K562 (cell line): ENCODE measurements at regions not wholly inside any gene's neighbourhood (a gene's known extent, or its start where the extent isn't known, plus 50 kb on each side); places are given as distances from the start of the nearest gene placed in this dataset.

Source experiments
- ATAC-seq: fragments of 200-7000 bp; cut with Tn5 transposase; 3 replicates; pipeline ENCODE4 v1.9.1; 2020; ENCODE audit warnings: moderate library complexity
- BruUV-seq: library from RNA; stranded (reverse); fragments of 400-500 nt; replicated peaks from 2 replicates; lab custom pipeline; 2021; lab: Mats Ljungman, UMichigan
- CTCF ChIA-PET: fragments of 300-600 bp; formaldehyde crosslinking; extraction: SDS; loops from one replicate; lab custom pipeline; 2021; ENCODE audit warnings: low intra/inter-chr PET ratio; lab: Yijun Ruan, JAX
- POLR2A ChIA-PET: fragments of 300-600, 350-650 bp; sonication (Branson Sonifier 250); formaldehyde crosslinking; extraction: SDS; loops from one replicate; lab custom pipeline; 2021; ENCODE audit warnings: antibody characterized with exemption, inconsistent platforms; lab: Yijun Ruan, JAX
- DNase-seq, 4 experiments: peaks; one replicate each; pipeline versions ENCODE4 v3.0.0 to v3.0.0-alpha.2; 2011 to 2018; ENCODE audit warnings: low spot score in 3 of 4, mixed read lengths in 3 of 4; ENCODE audit errors: extremely low read depth in 1 of 4
- FAIRE-seq: peaks from 2 replicates; lab custom pipeline; 2011; peaks lifted over from hg19 to GRCh38; lab: Jason Lieb, UNC
- H2AFZ ChIP-seq: 2 replicates; pipeline ENCODE4 v1.6.0; 2011; ENCODE audit warnings: low read depth, low read length, control low read depth, inconsistent platforms
- H3K27ac ChIP-seq: fragments of 200-600 bp; 3 replicates; pipeline ENCODE4 v1.8.0; 2011; ENCODE audit warnings: low read depth, mild to moderate bottlenecking, control low read depth, inconsistent platforms, low read length, moderate library complexity, mixed read lengths; ENCODE audit errors: extremely low read depth
- H3K27me3 ChIP-seq, 2 experiments: fragments of 300-600 bp in 1 of 2; 2 replicates in 1 of 2; 3 replicates in 1 of 2; pipeline versions ENCODE4 v1.6.0 to v1.8.0; 2011; ENCODE audit warnings: inconsistent platforms in 2 of 2, low read length in 2 of 2, mild to moderate bottlenecking in 1 of 2, mixed read lengths in 1 of 2, moderate library complexity in 1 of 2; ENCODE audit not compliant: control insufficient read depth in 2 of 2, insufficient read depth in 2 of 2
- H3K36me3 ChIP-seq: fragments of 300-600 bp; 3 replicates; pipeline ENCODE4 v1.8.0; 2011; ENCODE audit warnings: mild to moderate bottlenecking, low read length, inconsistent platforms; ENCODE audit not compliant: control insufficient read depth, insufficient read depth
- H3K4me1 ChIP-seq, 2 experiments: fragments of 200-600 bp in 1 of 2; replicated peaks in 1 of 2; 2 replicates in 1 of 2; 3 replicates in 1 of 2; pipeline versions ENCODE4 v1.5.1 to v1.8.0; 2011; ENCODE audit warnings: inconsistent platforms in 2 of 2, low read length in 2 of 2, mild to moderate bottlenecking in 1 of 2, mixed read lengths in 1 of 2, moderate library complexity in 1 of 2; ENCODE audit not compliant: control insufficient read depth in 2 of 2, insufficient read depth in 2 of 2
- H3K4me2 ChIP-seq: 2 replicates; pipeline ENCODE4 v1.6.1; 2011; ENCODE audit warnings: low read length, control low read depth, inconsistent platforms, mixed read lengths; ENCODE audit not compliant: insufficient read depth
- H3K4me3 ChIP-seq: fragments of 200-600 bp; sonication (generic), shearing (Covaris generic); 2 replicates; pipeline ENCODE4 v1.5.1; 2016; ENCODE audit warnings: control low read depth, inconsistent platforms
- H3K79me2 ChIP-seq: fragments of 200-600 bp; 3 replicates; pipeline ENCODE4 v1.8.0; 2011; ENCODE audit warnings: low read length, inconsistent platforms; ENCODE audit not compliant: control insufficient read depth, insufficient read depth
- H3K9ac ChIP-seq, 2 experiments: 2 replicates each; pipeline versions ENCODE4 v1.6.0 to v1.6.1; 2011; ENCODE audit warnings: low read depth in 2 of 2, low read length in 2 of 2, control low read depth in 1 of 2, inconsistent platforms in 1 of 2, mild to moderate bottlenecking in 1 of 2, mixed read lengths in 1 of 2; ENCODE audit not compliant: insufficient read depth in 1 of 2
- H3K9me1 ChIP-seq: one replicate; pipeline ENCODE4 v1.6.0; 2011; ENCODE audit warnings: inconsistent platforms, mild to moderate bottlenecking, low read length, moderate library complexity; ENCODE audit not compliant: control insufficient read depth, insufficient read depth
- H3K9me3 ChIP-seq: replicated peaks from 2 replicates; pipeline ENCODE4 v1.5.1; 2011; ENCODE audit warnings: low read depth, low read length, inconsistent platforms; ENCODE audit not compliant: control insufficient read depth, insufficient read depth
- H4K20me1 ChIP-seq: replicated peaks from 2 replicates; pipeline ENCODE4 v1.6.1; 2011; ENCODE audit warnings: low read length, inconsistent platforms, mixed read lengths; ENCODE audit not compliant: control insufficient read depth, insufficient read depth
- JUNB ChIP-seq: fragments of 450-650 bp; formaldehyde crosslinking; conservative IDR thresholded peaks from 2 replicates; pipeline ENCODE4 v1.4.0; 2020; ENCODE audit warnings: mild to moderate bottlenecking
- MEF2A ChIP-seq: IDR thresholded peaks from 2 replicates; pipeline ENCODE4 v1.6.1; 2011; ENCODE audit warnings: low read depth, mild to moderate bottlenecking, low read length, moderate library complexity; ENCODE audit not compliant: control insufficient read depth
- MEF2D ChIP-seq: conservative IDR thresholded peaks from 2 replicates; pipeline ENCODE4 v1.6.1; 2016; ENCODE audit warnings: low read depth, missing genetic modification characterization, missing compliant biosample characterization
- WGBS: fragments of 100-300 bp; shearing (Covaris generic); methylation state at CpG from one replicate; pipeline ENCODE4 v1.1.6; 2016; ENCODE audit warnings: low coverage, mixed read lengths; ENCODE audit not compliant: insufficient coverage; ENCODE audit errors: missing lambda C conversion rate; 5-methylcytosine and 5-hydroxymethylcytosine counted together
- in situ Hi-C: fragments of 300-500 bp; cut with MboI; formaldehyde crosslinking; loops from 4 replicates; pipeline ENCODE4 v1.15.0; 2018; ENCODE audit warnings: inconsistent platforms, mixed read lengths
- intact Hi-C: fragments of 100-400 bp; cut with micrococcal nuclease; formaldehyde crosslinking; loops from 2 replicates; pipeline ENCODE4 v1.14.2; 2022
- TF ChIP-seq, protein P1 (sequence below): sonication (generic); formaldehyde crosslinking; IDR thresholded peaks from 2 replicates; pipeline ENCODE4 v1.8.1; 2022; ENCODE audit warnings: missing genetic modification reagents
- TF ChIP-seq, protein P2 (sequence below): fragments of 450-650 bp; formaldehyde crosslinking; IDR thresholded peaks from 2 replicates; pipeline ENCODE4 v1.4.0; 2022; ENCODE audit warnings: mild to moderate bottlenecking, moderate library complexity
- TF ChIP-seq, protein P3 (sequence below): fragments of 250-450 bp; sonication (Bioruptor Pico); IDR thresholded peaks from 2 replicates; pipeline ENCODE4 v1.8.0; 2021; ENCODE audit warnings: borderline replicate concordance, mild to moderate bottlenecking, moderate library complexity; ENCODE audit not compliant: poor library complexity, severe bottlenecking

DNA sequence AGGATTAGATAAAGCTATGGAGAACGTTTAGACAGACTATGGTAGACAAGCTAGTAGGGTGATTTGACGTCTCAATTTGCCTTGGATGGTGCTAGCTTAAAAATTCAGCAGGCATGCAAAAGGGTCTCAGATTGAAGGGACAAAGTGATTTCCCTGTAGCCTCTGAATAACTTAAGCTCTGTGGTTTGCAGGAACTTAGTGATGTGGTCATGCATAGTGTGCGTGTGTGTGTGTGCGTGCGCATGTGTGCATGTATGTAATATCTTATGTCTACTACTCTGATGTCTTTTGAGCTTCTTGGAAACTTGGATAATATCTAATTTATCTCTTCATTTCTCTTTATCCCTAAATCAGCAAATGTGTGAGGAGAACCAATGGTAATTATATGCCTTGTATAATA lies 183.6 kb upstream of the TNC start:
- POLR2A ChIA-PET = no interaction called here
- 11% methylated on average over 5 of the region's 5 CpGs for WGBS
- intact Hi-C loops (no loop called here), in situ Hi-C loops (no loop called here)
- H3K27ac ChIP-seq = no peak overlapping the region
- no peaks in the 10 kb centered on the region for H3K27me3 ChIP-seq
- FAIRE-seq (no peak), ATAC-seq (no peak), DNase-seq (no peak)
- TF ChIP-seq MEF2D (tag) (no peak), MEF2A (no peak), JUNB (CRISPR knock-in tag) (no peak)
- TF ChIP-seq, protein P1, sequence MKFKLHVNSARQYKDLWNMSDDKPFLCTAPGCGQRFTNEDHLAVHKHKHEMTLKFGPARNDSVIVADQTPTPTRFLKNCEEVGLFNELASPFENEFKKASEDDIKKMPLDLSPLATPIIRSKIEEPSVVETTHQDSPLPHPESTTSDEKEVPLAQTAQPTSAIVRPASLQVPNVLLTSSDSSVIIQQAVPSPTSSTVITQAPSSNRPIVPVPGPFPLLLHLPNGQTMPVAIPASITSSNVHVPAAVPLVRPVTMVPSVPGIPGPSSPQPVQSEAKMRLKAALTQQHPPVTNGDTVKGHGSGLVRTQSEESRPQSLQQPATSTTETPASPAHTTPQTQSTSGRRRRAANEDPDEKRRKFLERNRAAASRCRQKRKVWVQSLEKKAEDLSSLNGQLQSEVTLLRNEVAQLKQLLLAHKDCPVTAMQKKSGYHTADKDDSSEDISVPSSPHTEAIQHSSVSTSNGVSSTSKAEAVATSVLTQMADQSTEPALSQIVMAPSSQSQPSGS (CRISPR knock-in tag) = no peak
- TF ChIP-seq, protein P2, sequence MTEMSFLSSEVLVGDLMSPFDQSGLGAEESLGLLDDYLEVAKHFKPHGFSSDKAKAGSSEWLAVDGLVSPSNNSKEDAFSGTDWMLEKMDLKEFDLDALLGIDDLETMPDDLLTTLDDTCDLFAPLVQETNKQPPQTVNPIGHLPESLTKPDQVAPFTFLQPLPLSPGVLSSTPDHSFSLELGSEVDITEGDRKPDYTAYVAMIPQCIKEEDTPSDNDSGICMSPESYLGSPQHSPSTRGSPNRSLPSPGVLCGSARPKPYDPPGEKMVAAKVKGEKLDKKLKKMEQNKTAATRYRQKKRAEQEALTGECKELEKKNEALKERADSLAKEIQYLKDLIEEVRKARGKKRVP = no peak
- TF ChIP-seq, protein P3, sequence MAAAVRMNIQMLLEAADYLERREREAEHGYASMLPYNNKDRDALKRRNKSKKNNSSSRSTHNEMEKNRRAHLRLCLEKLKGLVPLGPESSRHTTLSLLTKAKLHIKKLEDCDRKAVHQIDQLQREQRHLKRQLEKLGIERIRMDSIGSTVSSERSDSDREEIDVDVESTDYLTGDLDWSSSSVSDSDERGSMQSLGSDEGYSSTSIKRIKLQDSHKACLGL (CRISPR knock-in tag) = no peak
- no peaks in the 10 kb centered on the region for H4K20me1 ChIP-seq
- H3K4me1 ChIP-seq = no peaks in the 10 kb centered on the region
- no peaks in the 10 kb centered on the region; the same call in 1 of the 2 replicates for H3K9me3 ChIP-seq
- H3K9me1 ChIP-seq = no peaks in the 10 kb centered on the region
- no peak overlapping the region for H3K4me2 ChIP-seq
- no peaks in the 10 kb centered on the region for H3K36me3 ChIP-seq
- CTCF ChIA-PET = no interaction called here
- H3K4me3 ChIP-seq = no peak overlapping the region
- no peaks in the 10 kb centered on the region for H3K79me2 ChIP-seq
- BruUV-seq = no TSS peak
- H2AFZ ChIP-seq = no peak overlapping the region
- no peak overlapping the region for H3K9ac ChIP-seq
